Thyroid gland (tissue), 4 donors: ENCODE measurements at regions not wholly inside any gene's neighbourhood (a gene's known extent, or its start where the extent isn't known, plus 50 kb on each side); places are given as distances from the start of the nearest gene placed in this dataset.

Experiments used
- DNase-seq, 2 donors: peaks; one replicate each; pipeline ENCODE4 v3.0.0-alpha.2; 2019
- H3K27ac ChIP-seq, 3 donors: fragments of 200-600 bp; sonication (generic); 1 replicate in 2 of 3; 2 replicates in 1 of 3; pipeline ENCODE4 v1.5.1; 2016 to 2019; ENCODE audit warnings: mild to moderate bottlenecking in 1 of 3, moderate library complexity in 1 of 3
- H3K27me3 ChIP-seq: fragments of 200-600 bp; sonication (generic); one replicate; pipeline ENCODE4 v1.5.1; 2019
- H3K36me3 ChIP-seq, 2 donors: fragments of 200-600 bp; sonication (generic); one replicate each; pipeline ENCODE4 v1.5.1; 2016 to 2019
- H3K4me1 ChIP-seq, 2 donors: fragments of 200-600 bp; sonication (generic); one replicate each; pipeline ENCODE4 v1.5.1; 2017 to 2019
- H3K4me3 ChIP-seq, 3 donors: fragments of 200-600 bp; sonication (generic); replicated peaks in 1 of 3; 1 replicate in 2 of 3; 2 replicates in 1 of 3; pipeline ENCODE4 v1.5.1; 2016; ENCODE audit warnings: mild to moderate bottlenecking in 1 of 3
- H3K9me3 ChIP-seq: fragments of 200-600 bp; sonication (generic); one replicate; pipeline ENCODE4 v1.5.1; 2017
- POLR2A ChIP-seq, 2 donors: fragments of 450-650 bp; IDR thresholded peaks; one replicate each; pipeline ENCODE4 v1.6.1; 2017; ENCODE audit warnings: antibody characterized with exemption in 2 of 2, mild to moderate bottlenecking in 2 of 2, moderate library complexity in 1 of 2
- WGBS, 2 donors: methylation state at CpG; one replicate each; pipeline ENCODE4 v1.1.5; 2017; 5-methylcytosine and 5-hydroxymethylcytosine counted together
- intact Hi-C: fragments of 100-400 bp; cut with DNase I; formaldehyde crosslinking; loops from one replicate; pipeline ENCODE4 v1.15.1; 2023
- TF ChIP-seq, protein P1 (sequence below), 6 experiments: fragments of 200-600 bp in 3 of 6; fragments of 450-650 bp in 3 of 6; sonication (generic) in 3 of 6; IDR thresholded peaks; one replicate each; pipeline ENCODE4 v1.5.1; 2016 to 2019; ENCODE audit warnings: antibody characterized with exemption in 6 of 6, mild to moderate bottlenecking in 2 of 6, inconsistent platforms in 1 of 6, moderate library complexity in 1 of 6

DNA sequence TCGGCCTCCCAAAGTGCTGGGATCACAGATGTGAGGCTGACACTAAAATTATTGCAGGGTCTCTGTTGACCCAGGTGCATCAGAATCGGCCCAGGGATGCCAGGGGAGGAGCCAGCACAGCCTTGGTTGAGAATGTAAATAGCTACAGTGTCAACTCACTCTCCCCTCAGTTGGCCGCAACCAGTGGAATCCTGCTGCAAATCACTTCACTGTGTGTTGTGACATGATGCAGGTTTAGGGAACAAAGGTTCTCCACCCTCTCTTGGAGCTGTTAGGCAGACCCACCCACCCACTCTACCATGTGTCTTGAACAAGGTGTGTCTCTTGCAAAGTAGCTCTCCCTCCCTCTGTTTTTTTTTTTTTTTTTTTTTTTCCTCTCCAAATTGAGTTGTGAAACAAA is 60.5 kb upstream of the SOD1 start:
- H3K4me3 ChIP-seq, result no peak overlapping the region
- intact Hi-C loops, result no loop called here
- WGBS, 2 donors, result 68 to 75% methylated on average over 2 to 3 of the region's 3 CpGs

DNA sequence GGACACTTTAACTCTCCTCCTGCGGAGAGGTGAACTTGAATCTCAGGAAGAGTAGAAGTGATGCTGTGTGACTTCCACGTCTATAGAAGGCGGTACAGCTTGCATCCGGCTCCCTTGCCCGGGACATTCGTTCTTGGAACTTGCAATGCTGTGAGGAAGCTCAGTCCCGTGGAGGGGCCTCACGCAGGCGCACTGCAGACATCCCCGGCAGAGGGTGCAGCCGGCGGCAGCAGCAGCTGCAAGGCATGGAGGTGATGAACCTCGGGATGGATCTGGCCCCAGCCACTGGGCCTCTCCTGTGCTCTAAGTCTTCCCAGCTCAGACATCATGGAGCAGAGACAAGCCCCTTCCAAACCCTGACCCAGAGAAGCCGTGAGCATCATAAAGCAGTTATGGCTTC is 61.8 kb upstream of the SOD1 start:
- no peaks in the 10 kb centered on the region for H3K4me1 ChIP-seq
- no peak for DNase-seq
- H3K9me3 ChIP-seq, result no peaks in the 10 kb centered on the region
- H3K4me3 ChIP-seq, result no peak overlapping the region
- intact Hi-C loops, result no loop called here
- H3K36me3 ChIP-seq, result no peaks in the 10 kb centered on the region
- 91 to 94% methylated on average over 14 of the region's 14 CpGs for WGBS, 2 donors
- no peaks in the 10 kb centered on the region for H3K27me3 ChIP-seq
- TF ChIP-seq, protein P1, sequence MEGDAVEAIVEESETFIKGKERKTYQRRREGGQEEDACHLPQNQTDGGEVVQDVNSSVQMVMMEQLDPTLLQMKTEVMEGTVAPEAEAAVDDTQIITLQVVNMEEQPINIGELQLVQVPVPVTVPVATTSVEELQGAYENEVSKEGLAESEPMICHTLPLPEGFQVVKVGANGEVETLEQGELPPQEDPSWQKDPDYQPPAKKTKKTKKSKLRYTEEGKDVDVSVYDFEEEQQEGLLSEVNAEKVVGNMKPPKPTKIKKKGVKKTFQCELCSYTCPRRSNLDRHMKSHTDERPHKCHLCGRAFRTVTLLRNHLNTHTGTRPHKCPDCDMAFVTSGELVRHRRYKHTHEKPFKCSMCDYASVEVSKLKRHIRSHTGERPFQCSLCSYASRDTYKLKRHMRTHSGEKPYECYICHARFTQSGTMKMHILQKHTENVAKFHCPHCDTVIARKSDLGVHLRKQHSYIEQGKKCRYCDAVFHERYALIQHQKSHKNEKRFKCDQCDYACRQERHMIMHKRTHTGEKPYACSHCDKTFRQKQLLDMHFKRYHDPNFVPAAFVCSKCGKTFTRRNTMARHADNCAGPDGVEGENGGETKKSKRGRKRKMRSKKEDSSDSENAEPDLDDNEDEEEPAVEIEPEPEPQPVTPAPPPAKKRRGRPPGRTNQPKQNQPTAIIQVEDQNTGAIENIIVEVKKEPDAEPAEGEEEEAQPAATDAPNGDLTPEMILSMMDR (IDR thresholded peaks at IDR 0.05), result no peak
- TF ChIP-seq POLR2A (IDR thresholded peaks at IDR 0.05), result no peak
- H3K27ac ChIP-seq, result no peak overlapping the region

More for the DNA sequence above, 60.5 kb upstream of the SOD1 start:
- DNase-seq, result no peak
- Histone ChIP-seq H3K27ac (no peak overlapping the region), H3K36me3 (no peaks in the 10 kb centered on the region), H3K4me1 (no peaks in the 10 kb centered on the region), H3K27me3 (no peaks in the 10 kb centered on the region), H3K9me3 (no peaks in the 10 kb centered on the region)
- TF ChIP-seq POLR2A (IDR thresholded peaks at IDR 0.05), result no peak
- TF ChIP-seq, protein P1 (IDR thresholded peaks at IDR 0.05), result no peak

DNA sequence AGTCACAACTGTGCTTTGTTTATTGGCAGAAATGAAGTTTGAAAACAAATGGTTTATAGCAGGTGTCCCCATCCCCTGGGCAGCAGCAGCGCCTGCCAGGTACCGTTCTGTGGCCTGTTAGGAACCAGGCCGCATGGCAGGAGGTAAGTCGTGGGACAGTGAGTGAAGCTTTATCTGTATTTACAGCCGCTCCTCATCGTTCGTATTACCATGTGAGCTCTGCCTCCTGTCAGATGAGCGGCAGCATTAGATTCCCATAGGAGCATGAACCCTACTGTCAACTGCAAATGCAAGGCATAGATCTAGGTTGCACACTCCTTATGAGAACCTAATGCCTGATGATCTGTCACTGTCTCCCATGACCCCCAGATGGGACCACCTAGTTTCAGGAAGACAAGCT is 63.4 kb upstream of the SOD1 start:
- Histone ChIP-seq H3K27me3 (no peaks in the 10 kb centered on the region), H3K4me3 (no peak overlapping the region), H3K4me1 (no peaks in the 10 kb centered on the region), H3K9me3 (no peaks in the 10 kb centered on the region), H3K36me3 (no peaks in the 10 kb centered on the region), H3K27ac (no peak overlapping the region)
- no peak for DNase-seq
- TF ChIP-seq, protein P1 (IDR thresholded peaks at IDR 0.05), result no peak
- intact Hi-C loops, result no loop called here
- WGBS, 2 donors, result 96 to 97% methylated on average over 8 of the region's 8 CpGs

DNA sequence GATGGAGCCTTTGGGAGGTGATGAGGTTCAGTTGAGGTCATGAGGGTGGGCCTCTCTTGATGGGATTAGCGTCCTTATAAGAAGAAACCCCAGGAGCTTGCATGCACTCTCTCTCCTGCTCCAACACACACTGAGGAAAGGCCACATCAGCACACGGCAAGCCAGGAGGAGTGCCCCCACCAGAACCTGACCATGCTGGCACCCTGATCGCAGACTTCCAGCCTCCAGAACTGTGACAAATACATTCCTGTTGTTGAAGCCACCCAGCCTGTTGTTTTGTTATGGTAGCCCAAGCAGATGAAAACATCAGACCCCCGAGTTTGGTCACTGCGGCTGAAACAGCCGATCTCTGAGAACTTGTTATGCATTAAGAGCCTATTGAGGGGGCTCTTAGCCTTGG is 64.8 kb upstream of the SOD1 start:
- no peaks in the 10 kb centered on the region for H3K36me3 ChIP-seq
- no peak for DNase-seq
- H3K9me3 ChIP-seq, result no peaks in the 10 kb centered on the region
- no peaks in the 10 kb centered on the region for H3K27me3 ChIP-seq
- no peak overlapping the region for H3K27ac ChIP-seq
- intact Hi-C loops, result no loop called here
- 52 to 55% methylated on average over 5 to 6 of the region's 6 CpGs for WGBS, 2 donors
- TF ChIP-seq, protein P1 (IDR thresholded peaks at IDR 0.05), result no peak
- TF ChIP-seq POLR2A (IDR thresholded peaks at IDR 0.05), result no peak
- no peaks in the 10 kb centered on the region for H3K4me1 ChIP-seq
- no peak overlapping the region for H3K4me3 ChIP-seq

DNA sequence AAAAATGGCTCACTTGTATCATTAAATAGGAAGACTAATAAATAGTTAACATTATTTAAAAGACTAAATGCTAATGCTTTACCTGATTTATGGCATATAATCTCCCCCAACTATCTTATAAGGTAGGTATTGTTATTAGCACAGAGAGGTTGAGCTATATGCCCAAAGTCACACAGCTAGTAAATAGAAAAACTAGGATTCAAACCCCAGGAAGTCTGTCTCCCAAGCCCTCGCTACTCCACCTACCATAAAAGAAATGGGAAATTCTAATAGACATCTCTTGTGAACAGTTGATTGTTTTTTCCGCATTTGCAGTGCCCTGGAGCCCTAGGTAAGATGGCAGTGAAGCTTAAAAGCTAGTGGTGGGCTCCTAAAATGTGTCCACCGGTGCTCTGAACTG is 65.2 kb upstream of the SOD1 start:
- Histone ChIP-seq H3K27me3 (no peaks in the 10 kb centered on the region), H3K9me3 (no peaks in the 10 kb centered on the region), H3K4me1 (no peaks in the 10 kb centered on the region), H3K27ac (no peak overlapping the region), H3K4me3 (no peak overlapping the region), H3K36me3 (no peaks in the 10 kb centered on the region)
- no peak for DNase-seq
- intact Hi-C loops, result no loop called here
- WGBS, 2 donors, result 94 to 98% methylated on average over 3 of the region's 3 CpGs
- TF ChIP-seq POLR2A (IDR thresholded peaks at IDR 0.05), result no peak
- TF ChIP-seq, protein P1 (IDR thresholded peaks at IDR 0.05), result no peak
